ENCODE measurements at regions not wholly inside any gene's neighbourhood (a gene's known extent, or its start where the extent isn't known, plus 50 kb on each side); places are given as distances from the start of the nearest gene placed in this dataset.

GRCh38 chr2:166716968-166717367 lies 171.3 kb upstream of the XIRP2 start:
- TF ChIP-seq CTCF (IDR thresholded peaks at IDR 0.05; ENCODE audit: extremely low read depth in 1 of 2, insufficient read depth in 1 of 2, low read depth in 1 of 2, low read length in 2 of 2) (no peak), JUN (IDR thresholded peaks at IDR 0.05; ENCODE audit: borderline replicate concordance, insufficient read depth, insufficient read length, low read depth) (no peak), EZH2 (IDR thresholded peaks at IDR 0.05; ENCODE audit: borderline replicate concordance, low read depth, low read length, severe bottlenecking) (no peak), POLR2AphosphoS5 (IDR thresholded peaks at IDR 0.05; ENCODE audit: insufficient read depth, low read depth, low read length) (no peak), MAX (IDR thresholded peaks at IDR 0.05; ENCODE audit: insufficient read depth, insufficient read length) (no peak), POLR2A (IDR thresholded peaks at IDR 0.05; ENCODE audit: low read depth, low read length) (no peak), GATA2 (IDR thresholded peaks at IDR 0.05; ENCODE audit: insufficient read depth, insufficient read length, low read depth, low read length) (no peak)
